RWPE2 (cell line): ENCODE measurements at regions not wholly inside any gene's neighbourhood (a gene's known extent, or its start where the extent isn't known, plus 50 kb on each side); places are given as distances from the start of the nearest gene placed in this dataset.
"Not testable (repeated sequence)": the region's sequence is repeated elsewhere in the genome, so short reads cannot be mapped to it uniquely, and the experiment has no call there.

ENCODE experiments used
- ATAC-seq: fragments of 200-7000 bp; cut with Tn5 transposase; 3 replicates; pipeline ENCODE4 v1.9.1; 2021; ENCODE audit warnings: low read depth
- DNase-seq: peaks from one replicate; pipeline ENCODE4 v3.0.0-alpha.2; 2020; ENCODE audit warnings: low spot score
- H3K27ac ChIP-seq: fragments of 450-650 bp; 2 replicates; pipeline ENCODE4 v1.5.1; 2017; ENCODE audit warnings: mild to moderate bottlenecking; ENCODE audit not compliant: poor library complexity, severe bottlenecking
- H3K27me3 ChIP-seq: fragments of 250-450 bp; sonication (Bioruptor Pico); 2 replicates; pipeline ENCODE4 v1.5.1; 2021; ENCODE audit warnings: mild to moderate bottlenecking, moderate library complexity; ENCODE audit not compliant: insufficient read depth, poor library complexity, severe bottlenecking
- H3K36me3 ChIP-seq: fragments of 250-450 bp; sonication (Bioruptor Pico); 2 replicates; pipeline ENCODE4 v1.5.1; 2020; ENCODE audit warnings: low read depth, mild to moderate bottlenecking, moderate library complexity
- H3K4me1 ChIP-seq: fragments of 250-450 bp; sonication (Bioruptor Pico); 2 replicates; pipeline ENCODE4 v1.5.1; 2021; ENCODE audit warnings: mild to moderate bottlenecking, moderate library complexity; ENCODE audit not compliant: insufficient read depth, poor library complexity, severe bottlenecking
- H3K4me3 ChIP-seq: fragments of 250-450 bp; sonication (Bioruptor Pico); 2 replicates; pipeline ENCODE4 v1.5.1; 2021; ENCODE audit warnings: mild to moderate bottlenecking, moderate library complexity; ENCODE audit not compliant: severe bottlenecking
- H3K9me3 ChIP-seq: fragments of 250-450 bp; sonication (Bioruptor Pico); 2 replicates; pipeline ENCODE4 v1.5.1; 2021; ENCODE audit warnings: mild to moderate bottlenecking, moderate library complexity; ENCODE audit not compliant: severe bottlenecking
- TF ChIP-seq, protein P1 (sequence below): fragments of 450-650 bp; IDR thresholded peaks from one replicate; pipeline ENCODE4 v1.5.1; 2017; ENCODE audit warnings: mild to moderate bottlenecking, moderate library complexity; ENCODE audit not compliant: poor library complexity, severe bottlenecking

DNA sequence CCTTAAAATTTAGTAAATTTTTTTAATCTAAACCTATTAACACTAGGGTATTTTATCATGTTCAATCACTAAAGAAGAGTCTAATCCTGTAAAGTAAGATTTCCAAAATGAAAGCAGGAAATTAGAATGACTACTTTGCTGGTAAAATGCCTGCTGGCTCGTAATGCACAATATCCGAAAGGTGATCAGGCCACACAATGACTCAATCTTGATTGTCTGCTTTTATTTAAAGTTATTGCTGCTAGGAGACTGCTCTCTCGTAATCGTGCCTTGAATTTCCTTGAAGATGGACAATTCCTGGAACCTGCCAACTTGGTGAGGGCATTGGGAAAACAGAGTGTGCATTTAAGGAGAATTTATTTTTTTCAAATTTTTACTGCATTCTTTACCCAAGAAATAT, 1786.5 kb upstream of the RAG2 start:
- TF ChIP-seq, protein P1, sequence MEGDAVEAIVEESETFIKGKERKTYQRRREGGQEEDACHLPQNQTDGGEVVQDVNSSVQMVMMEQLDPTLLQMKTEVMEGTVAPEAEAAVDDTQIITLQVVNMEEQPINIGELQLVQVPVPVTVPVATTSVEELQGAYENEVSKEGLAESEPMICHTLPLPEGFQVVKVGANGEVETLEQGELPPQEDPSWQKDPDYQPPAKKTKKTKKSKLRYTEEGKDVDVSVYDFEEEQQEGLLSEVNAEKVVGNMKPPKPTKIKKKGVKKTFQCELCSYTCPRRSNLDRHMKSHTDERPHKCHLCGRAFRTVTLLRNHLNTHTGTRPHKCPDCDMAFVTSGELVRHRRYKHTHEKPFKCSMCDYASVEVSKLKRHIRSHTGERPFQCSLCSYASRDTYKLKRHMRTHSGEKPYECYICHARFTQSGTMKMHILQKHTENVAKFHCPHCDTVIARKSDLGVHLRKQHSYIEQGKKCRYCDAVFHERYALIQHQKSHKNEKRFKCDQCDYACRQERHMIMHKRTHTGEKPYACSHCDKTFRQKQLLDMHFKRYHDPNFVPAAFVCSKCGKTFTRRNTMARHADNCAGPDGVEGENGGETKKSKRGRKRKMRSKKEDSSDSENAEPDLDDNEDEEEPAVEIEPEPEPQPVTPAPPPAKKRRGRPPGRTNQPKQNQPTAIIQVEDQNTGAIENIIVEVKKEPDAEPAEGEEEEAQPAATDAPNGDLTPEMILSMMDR: no peak
- H3K27ac ChIP-seq: peak overlapping the region; percentile 19
- no peaks in the 10 kb centered on the region for H3K4me1 ChIP-seq
- no peaks in the 10 kb centered on the region for H3K27me3 ChIP-seq
- ATAC-seq (peak; percentile 85), DNase-seq (no peak)
- H3K9me3 ChIP-seq: no peaks in the 10 kb centered on the region
- H3K4me3 ChIP-seq: no peak overlapping the region
- no peaks in the 10 kb centered on the region for H3K36me3 ChIP-seq

DNA sequence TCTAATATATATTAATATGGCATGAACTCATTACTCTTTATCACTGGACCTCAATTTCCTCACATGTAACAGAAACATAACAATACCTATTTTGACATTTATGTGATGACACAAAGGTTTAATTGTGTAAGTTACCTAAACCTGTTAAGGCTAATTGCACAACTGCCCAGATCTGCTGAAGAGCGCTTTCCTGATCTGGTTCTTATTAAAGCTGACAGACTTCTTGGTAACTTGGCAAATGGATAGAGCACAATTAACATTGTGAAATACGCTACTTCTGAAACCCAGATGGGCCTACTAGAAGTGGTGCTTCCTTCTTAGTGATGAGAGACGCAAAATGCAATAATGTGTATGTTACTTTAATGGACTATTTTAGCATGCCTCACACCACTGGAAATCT, 1767.2 kb upstream of the RAG2 start:
- ATAC-seq (no peak), DNase-seq (no peak)
- TF ChIP-seq, protein P1: no peak
- Histone ChIP-seq H3K4me3 (no peak overlapping the region), H3K4me1 (no peaks in the 10 kb centered on the region), H3K27ac (no peak overlapping the region), H3K9me3 (no peaks in the 10 kb centered on the region), H3K36me3 (no peaks in the 10 kb centered on the region), H3K27me3 (no peaks in the 10 kb centered on the region)

DNA sequence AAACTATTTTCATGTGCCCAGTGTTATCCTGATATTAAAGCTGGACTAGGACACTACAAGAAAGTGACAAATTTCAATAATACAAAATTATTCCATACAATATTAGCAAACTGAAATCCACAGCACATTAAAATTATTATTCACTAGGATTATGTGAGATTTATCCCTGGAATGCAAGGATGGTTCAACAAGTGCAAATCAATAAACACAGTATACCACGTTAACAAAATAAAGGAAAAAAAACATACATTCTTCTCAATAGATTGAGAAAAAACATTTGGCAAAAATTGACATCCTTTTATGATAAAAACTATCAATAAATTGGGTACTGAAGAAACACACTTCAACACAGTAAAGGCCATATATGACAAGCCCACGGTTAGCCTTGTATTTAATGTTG, 1758.2 kb upstream of the RAG2 start:
- TF ChIP-seq, protein P1: no peak
- Histone ChIP-seq H3K27me3 (no peaks in the 10 kb centered on the region), H3K4me1 (no peaks in the 10 kb centered on the region), H3K27ac (no peak overlapping the region), H3K9me3 (no peaks in the 10 kb centered on the region), H3K4me3 (no peak overlapping the region), H3K36me3 (no peaks in the 10 kb centered on the region)
- no peak for DNase-seq
- ATAC-seq: no peak

DNA sequence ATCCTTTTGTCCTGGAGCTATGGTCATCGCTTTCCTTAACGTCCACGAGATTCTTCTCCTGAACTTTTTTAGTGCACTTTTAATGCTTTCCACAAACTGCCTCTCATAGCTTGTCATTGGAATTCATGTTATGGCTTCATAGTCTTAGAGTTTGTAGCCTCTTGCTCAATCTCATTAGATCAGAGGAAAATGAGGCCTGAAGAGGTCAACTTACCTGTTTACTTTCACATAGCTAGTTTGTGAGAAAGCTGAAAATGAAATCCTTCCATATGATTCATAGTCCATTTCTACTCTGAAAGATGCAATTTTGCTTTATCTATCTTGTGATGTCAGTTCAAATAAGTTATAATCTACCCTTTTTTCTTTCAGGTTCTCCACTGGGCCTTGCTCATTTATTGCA, 1747.2 kb upstream of the RAG2 start:
- no peaks in the 10 kb centered on the region for H3K36me3 ChIP-seq
- H3K4me1 ChIP-seq: peaks cover 15% of the 10 kb centered on the region
- H3K27me3 ChIP-seq: no peaks in the 10 kb centered on the region
- TF ChIP-seq, protein P1: no peak
- H3K9me3 ChIP-seq: no peaks in the 10 kb centered on the region
- H3K27ac ChIP-seq: peak overlapping the region; percentile 49
- H3K4me3 ChIP-seq: no peak overlapping the region
- DNase-seq (no peak), ATAC-seq (peak; percentile 93)

DNA sequence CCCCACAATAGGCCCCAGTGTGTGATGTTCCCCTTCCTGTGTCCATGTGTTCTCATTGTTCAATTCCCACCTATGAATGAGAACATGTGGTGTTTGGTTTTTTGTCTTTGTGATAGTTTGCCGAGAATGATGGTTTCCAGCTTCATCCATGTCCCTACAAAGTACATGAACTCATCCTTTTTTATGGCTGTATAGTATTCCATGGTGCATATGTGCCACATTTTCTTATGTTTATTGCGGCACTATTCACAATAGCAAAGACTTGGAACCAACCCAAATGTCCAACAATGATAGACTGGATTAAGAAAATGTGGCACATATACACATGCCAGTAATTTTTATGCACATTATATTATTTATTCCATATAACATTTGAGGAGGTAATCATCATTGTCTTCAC, 1743.6 kb upstream of the RAG2 start:
- not testable (repeated sequence) for H3K27ac ChIP-seq, H3K36me3 ChIP-seq, DNase-seq, H3K9me3 ChIP-seq, ATAC-seq, H3K27me3 ChIP-seq, H3K4me3 ChIP-seq
- H3K4me1 ChIP-seq: peaks cover 15% of the 10 kb centered on the region
